ENCODE measurements at regions not wholly inside any gene's neighbourhood (a gene's known extent, or its start where the extent isn't known, plus 50 kb on each side); places are given as distances from the start of the nearest gene placed in this dataset.

- no peak overlapping the region for H3K27ac ChIP-seq
- DNase-seq (ENCODE audit: low spot score): no peak
- POLR2A ChIA-PET (ENCODE audit: low non-redundant PET): no interaction called here
- TF ChIP-seq CTCF (conservative IDR thresholded peaks at IDR 0.05; ENCODE audit: low read depth): no peak
- CTCF ChIA-PET: interaction anchor here (0.6 kb wide), 2 partner anchors 60 to 229 kb away, joined by 3 to 7 read pairs; no protein-coding TSS in a partner anchor
These were observed 50.9 kb upstream of the SPATS2L start for GRCh38 chr2:200255549-200255948.
